H1 (cell line): ENCODE measurements at regions not wholly inside any gene's neighbourhood (a gene's known extent, or its start where the extent isn't known, plus 50 kb on each side); places are given as distances from the start of the nearest gene placed in this dataset.

Source experiments
- CTCF ChIA-PET: fragments of 300-600 bp; sonication (Branson Sonifier 250); formaldehyde crosslinking; loops from one replicate; lab custom pipeline; 2021; ENCODE audit not compliant: partially characterized antibody; lab: Charles Lee
- POLR2A ChIA-PET: fragments of 300-600 bp; sonication (Branson Sonifier 250); formaldehyde crosslinking; loops from one replicate; lab custom pipeline; 2021; ENCODE audit warnings: inconsistent platforms; ENCODE audit not compliant: partially characterized antibody; lab: Charles Lee
- DNase-seq, 2 experiments: peaks; one replicate each; pipeline versions ENCODE4 v3.0.0 to v3.0.0-alpha.2; 2010 to 2022; ENCODE audit warnings: low spot score in 2 of 2, low read depth in 1 of 2, mixed read lengths in 1 of 2
- FAIRE-seq: peaks from 2 replicates; lab custom pipeline; 2011; peaks lifted over from hg19 to GRCh38; lab: Jason Lieb, UNC
- H2AFZ ChIP-seq: 2 replicates; pipeline ENCODE4 v1.8.1; 2012; ENCODE audit warnings: low read length, inconsistent platforms
- H2AK5ac ChIP-seq: 2 replicates; pipeline ENCODE4 v1.6.1; 2013; ENCODE audit warnings: low read depth, low read length
- H2BK120ac ChIP-seq: replicated peaks from 2 replicates; pipeline ENCODE3; 2013; ENCODE audit warnings: low read depth, low read length, inconsistent platforms
- H2BK12ac ChIP-seq: 2 replicates; pipeline ENCODE4 v1.6.1; 2013; ENCODE audit warnings: low read depth, low read length
- H2BK15ac ChIP-seq: 2 replicates; pipeline ENCODE4 v1.6.1; 2013; ENCODE audit warnings: low read length
- H2BK20ac ChIP-seq: 2 replicates; pipeline ENCODE4 v1.6.1; 2013; ENCODE audit warnings: low read length
- H2BK5ac ChIP-seq: 2 replicates; pipeline ENCODE4 v1.6.1; 2013; ENCODE audit warnings: low read depth, low read length
- H3K14ac ChIP-seq: 2 replicates; pipeline ENCODE4 v1.6.1; 2013; ENCODE audit warnings: inconsistent platforms; ENCODE audit not compliant: insufficient read length
- H3K18ac ChIP-seq: 2 replicates; pipeline ENCODE4 v1.6.1; 2013; ENCODE audit warnings: low read length; ENCODE audit errors: extremely low read depth
- H3K23ac ChIP-seq: 2 replicates; pipeline ENCODE4 v1.6.1; 2013; ENCODE audit warnings: inconsistent platforms; ENCODE audit not compliant: insufficient read length
- H3K23me2 ChIP-seq: 2 replicates; pipeline ENCODE4 v1.6.1; 2013; ENCODE audit warnings: low read depth, low read length
- H3K27ac ChIP-seq: 2 replicates; pipeline ENCODE4 v1.6.1; 2011; ENCODE audit warnings: low read depth, low read length, inconsistent platforms
- H3K27me3 ChIP-seq, 4 experiments: replicated peaks in 1 of 4; 1 replicate in 1 of 4; 2 replicates in 3 of 4; pipeline versions ENCODE4 v1.6.1 to v1.8.1; 2011 to 2013; ENCODE audit warnings: low read length in 3 of 4, mild to moderate bottlenecking in 3 of 4, inconsistent platforms in 2 of 4, mixed read lengths in 2 of 4, moderate library complexity in 1 of 4; ENCODE audit not compliant: control insufficient read depth in 3 of 4, insufficient read depth in 3 of 4; ENCODE audit errors: extremely low read depth in 1 of 4
- H3K36me3 ChIP-seq, 4 experiments: 2 replicates each; pipeline versions ENCODE4 v1.6.1 to v1.8.1; 2011 to 2013; ENCODE audit warnings: mild to moderate bottlenecking in 4 of 4, low read length in 3 of 4, moderate library complexity in 2 of 4, control low read depth in 1 of 4, inconsistent platforms in 1 of 4; ENCODE audit not compliant: insufficient read depth in 4 of 4, control insufficient read depth in 2 of 4
- H3K4ac ChIP-seq: replicated peaks from 2 replicates; pipeline ENCODE3; 2013; ENCODE audit warnings: low read length, low read depth, mixed read lengths, inconsistent platforms; ENCODE audit not compliant: insufficient read length
- H3K4me1 ChIP-seq, 4 experiments: replicated peaks in 1 of 4; 1 replicate in 1 of 4; 2 replicates in 3 of 4; pipeline versions ENCODE4 v1.6.1 to v1.8.1; 2011 to 2013; ENCODE audit warnings: low read length in 3 of 4, inconsistent platforms in 2 of 4, mixed read lengths in 1 of 4; ENCODE audit not compliant: insufficient read depth in 4 of 4, control insufficient read depth in 3 of 4
- H3K4me2 ChIP-seq, 2 experiments: 2 replicates each; pipeline versions ENCODE4 v1.6.1 to v1.8.1; 2011 to 2013; ENCODE audit warnings: low read depth in 2 of 2, low read length in 2 of 2, control low read depth in 1 of 2, inconsistent platforms in 1 of 2, mild to moderate bottlenecking in 1 of 2; ENCODE audit not compliant: insufficient read depth in 1 of 2
- H3K4me3 ChIP-seq, 4 experiments: fragments of 200-600, 300-600 bp in 1 of 4; sonication (generic), shearing (Covaris generic), sonication (Bioruptor Twin) in 1 of 4; 2 replicates each; pipeline versions ENCODE4 v1.5.1 to v1.8.1; 2011 to 2016; ENCODE audit warnings: low read length in 4 of 4, low read depth in 3 of 4, control low read depth in 2 of 4, inconsistent platforms in 2 of 4, mild to moderate bottlenecking in 2 of 4, mixed read lengths in 1 of 4, moderate library complexity in 1 of 4; ENCODE audit not compliant: insufficient read depth in 2 of 4; ENCODE audit errors: extremely low read depth in 1 of 4
- H3K56ac ChIP-seq: replicated peaks from 2 replicates; pipeline ENCODE3; 2013; ENCODE audit warnings: low read depth, mild to moderate bottlenecking, mixed read lengths, low read length, inconsistent platforms; ENCODE audit not compliant: insufficient read length
- H3K79me1 ChIP-seq: 2 replicates; pipeline ENCODE4 v1.6.1; 2013; ENCODE audit warnings: low read depth, low read length, control low read depth
- H3K79me2 ChIP-seq, 2 experiments: 2 replicates each; pipeline versions ENCODE4 v1.6.1 to v1.8.1; 2012 to 2013; ENCODE audit warnings: low read length in 2 of 2, mild to moderate bottlenecking in 2 of 2, inconsistent platforms in 1 of 2; ENCODE audit not compliant: insufficient read depth in 2 of 2, control insufficient read depth in 1 of 2
- H3K9ac ChIP-seq, 4 experiments: replicated peaks in 1 of 4; 1 replicate in 1 of 4; 2 replicates in 3 of 4; pipeline versions ENCODE4 v1.6.1 to v1.8.1; 2011 to 2013; ENCODE audit warnings: low read depth in 3 of 4, low read length in 3 of 4, control low read depth in 2 of 4, mild to moderate bottlenecking in 2 of 4, moderate library complexity in 2 of 4, inconsistent platforms in 1 of 4; ENCODE audit errors: extremely low read depth in 1 of 4
- H3K9me3 ChIP-seq, 2 experiments: 2 replicates each; pipeline versions ENCODE4 v1.6.1 to v1.8.1; 2012 to 2013; ENCODE audit warnings: mild to moderate bottlenecking in 2 of 2, moderate library complexity in 2 of 2, control low read depth in 1 of 2, inconsistent platforms in 1 of 2, low read depth in 1 of 2, low read length in 1 of 2, mixed read lengths in 1 of 2; ENCODE audit not compliant: insufficient read depth in 2 of 2
- H4K20me1 ChIP-seq, 2 experiments: replicated peaks in 1 of 2; 2 replicates each; pipeline versions ENCODE3 to v1.8.1; 2011 to 2013; ENCODE audit warnings: inconsistent platforms in 2 of 2, low read length in 2 of 2, mild to moderate bottlenecking in 1 of 2; ENCODE audit not compliant: insufficient read depth in 2 of 2, control insufficient read depth in 1 of 2
- H4K5ac ChIP-seq: 2 replicates; pipeline ENCODE4 v1.6.1; 2013; ENCODE audit warnings: low read length, low read depth, mixed read lengths, inconsistent platforms; ENCODE audit not compliant: insufficient read length
- H4K8ac ChIP-seq: 2 replicates; pipeline ENCODE4 v1.8.0; 2013; ENCODE audit warnings: mild to moderate bottlenecking, moderate library complexity, low read length, inconsistent platforms; ENCODE audit not compliant: insufficient read depth; ENCODE audit errors: extremely low read depth
- H4K91ac ChIP-seq: replicated peaks from 2 replicates; pipeline ENCODE3; 2013; ENCODE audit warnings: low read length, mixed read lengths, inconsistent platforms; ENCODE audit not compliant: insufficient read length
- BACH1 ChIP-seq: IDR thresholded peaks from 2 replicates; pipeline ENCODE4 v1.6.1; 2012; ENCODE audit warnings: low read length, improper control_type of control experiment
- CHD1 ChIP-seq: IDR thresholded peaks from 2 replicates; pipeline ENCODE4 v1.6.1; 2012; ENCODE audit warnings: low read depth, low read length, improper control_type of control experiment
- CTBP2 ChIP-seq: IDR thresholded peaks from 2 replicates; pipeline ENCODE4 v1.7.0; 2011; ENCODE audit warnings: borderline replicate concordance, mild to moderate bottlenecking, moderate library complexity, mixed read lengths, low read length; ENCODE audit not compliant: insufficient read depth, insufficient read length
- EZH2 ChIP-seq: fragments of 200-600 bp; sonication (generic); IDR thresholded peaks from 2 replicates; pipeline ENCODE4 v1.7.1; 2012; ENCODE audit warnings: low read depth, mild to moderate bottlenecking, moderate library complexity, low read length, inconsistent platforms; ENCODE audit not compliant: severe bottlenecking
- GABPA ChIP-seq: IDR thresholded peaks from 2 replicates; pipeline ENCODE4 v1.6.1; 2011; ENCODE audit warnings: mild to moderate bottlenecking, low read length, moderate library complexity, borderline replicate concordance; ENCODE audit not compliant: insufficient read depth
- KDM1A ChIP-seq: fragments of 200-600, 300-600 bp; sonication (generic); IDR thresholded peaks from 2 replicates; pipeline ENCODE4 v1.7.1; 2016; ENCODE audit warnings: mild to moderate bottlenecking, low read length, borderline replicate concordance
- POLR2AphosphoS5 ChIP-seq: IDR thresholded peaks from 2 replicates; pipeline ENCODE4 v1.6.1; 2011; ENCODE audit warnings: low read depth, low read length
- RBBP5 ChIP-seq: IDR thresholded peaks from 2 replicates; pipeline ENCODE4 v1.7.1; 2012; ENCODE audit warnings: low read depth, mild to moderate bottlenecking, inconsistent platforms, low read length, moderate library complexity, borderline replicate concordance
- RXRA ChIP-seq: IDR thresholded peaks from 2 replicates; pipeline ENCODE4 v1.6.1; 2011; ENCODE audit warnings: low read depth, mild to moderate bottlenecking, low read length, moderate library complexity; ENCODE audit not compliant: insufficient read depth
- SIX5 ChIP-seq: IDR thresholded peaks from 2 replicates; pipeline ENCODE4 v1.6.1; 2011; ENCODE audit warnings: mild to moderate bottlenecking, low read depth, low read length
- SP1 ChIP-seq: IDR thresholded peaks from 2 replicates; pipeline ENCODE4 v1.6.1; 2011; ENCODE audit warnings: low read depth, low read length
- TBP ChIP-seq: IDR thresholded peaks from 2 replicates; pipeline ENCODE4 v1.6.1; 2011; ENCODE audit warnings: low read depth, low read length, improper control_type of control experiment
- TEAD4 ChIP-seq: IDR thresholded peaks from 2 replicates; pipeline ENCODE4 v1.6.1; 2012; ENCODE audit warnings: low read depth, low read length, inconsistent platforms, mixed read lengths
- WGBS, 2 experiments: shearing (Covaris generic) in 1 of 2; methylation state at CpG; one replicate each; pipeline versions ENCODE4 v1.1.6 to v1.1.7; 2013 to 2015; ENCODE audit warnings: low lambda C conversion rate in 2 of 2, mixed read lengths in 2 of 2, inconsistent platforms in 1 of 2, low coverage in 1 of 2, missing lambda C conversion rate in 1 of 2; ENCODE audit not compliant: insufficient replicate concordance in 2 of 2, insufficient coverage in 1 of 2, insufficient read length in 1 of 2; ENCODE audit errors: extremely low coverage in 1 of 2, missing lambda C conversion rate in 1 of 2; 5-methylcytosine and 5-hydroxymethylcytosine counted together

DNA sequence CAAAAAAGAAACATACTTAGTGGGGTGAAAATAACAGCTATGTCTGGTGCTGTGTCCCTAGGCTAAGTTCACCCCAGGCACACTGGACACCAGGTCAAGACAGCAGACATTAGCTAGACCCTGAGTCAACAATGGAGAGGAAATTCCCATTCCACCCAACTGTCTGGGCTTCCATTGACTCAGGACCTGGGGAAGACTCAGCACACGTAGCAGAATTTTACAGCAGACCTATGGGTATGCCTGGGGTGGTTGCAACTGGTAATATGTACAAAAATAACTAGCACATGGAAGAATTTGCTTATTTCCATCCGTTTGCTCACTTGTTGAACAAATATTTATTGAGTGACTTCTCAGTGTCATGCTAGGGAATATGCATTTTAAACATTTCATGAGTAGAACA lies 117.0 kb downstream of the GAS1 start:
- WGBS, 2 experiments = 80% methylated on average over 2 of the region's 2 CpGs; no CpG with 5 or more reads in 1 of the 2 experiments
- TF ChIP-seq CHD1 (no peak), CTBP2 (no peak), SP1 (no peak), BACH1 (no peak), TBP (no peak), GABPA (no peak), KDM1A (no peak), RXRA (no peak), TEAD4 (no peak), POLR2AphosphoS5 (no peak), RBBP5 (no peak), EZH2 (no peak), SIX5 (no peak)
- TF ChIP-seq, all 59 proteins: peak for 0

More for the DNA sequence above, 117.0 kb downstream of the GAS1 start:
- Histone ChIP-seq H2BK20ac (no peak overlapping the region), H4K5ac (no peak overlapping the region), H3K9ac (no peak overlapping the region), H3K36me3 (no peaks in the 10 kb centered on the region), H3K27me3 (no peaks in the 10 kb centered on the region), H3K9me3 (no peaks in the 10 kb centered on the region), H3K18ac (no peak overlapping the region), H3K79me2 (no peaks in the 10 kb centered on the region), H3K27ac (no peak overlapping the region), H3K23me2 (no peaks in the 10 kb centered on the region), H3K79me1 (no peaks in the 10 kb centered on the region), H2BK12ac (no peak overlapping the region), H3K4ac (no peak overlapping the region), H4K91ac (no peak overlapping the region), H3K4me3 (no peak overlapping the region), H3K4me2 (no peak overlapping the region), H3K23ac (no peak overlapping the region), H2BK5ac (peak overlapping the region; percentile 6; the same call in 1 of the 2 replicates), H4K20me1 (no peaks in the 10 kb centered on the region), H3K4me1 (peaks cover 3 to 8% (median 3%) of the 10 kb centered on the region in 4 experiments; a peak in 5 of 7 replicates), H3K14ac (no peak overlapping the region), H3K56ac (no peak overlapping the region), H2BK120ac (no peak overlapping the region), H2AFZ (no peak overlapping the region; the same call in 1 of the 2 replicates), H4K8ac (no peak overlapping the region), H2AK5ac (no peak overlapping the region), H2BK15ac (no peak overlapping the region)
- CTCF ChIA-PET = no interaction called here
- POLR2A ChIA-PET = no interaction called here
- DNase-seq (no peak), FAIRE-seq (no peak)
